Spleen (tissue), 11 donors: ENCODE measurements at regions not wholly inside any gene's neighbourhood (a gene's known extent, or its start where the extent isn't known, plus 50 kb on each side); places are given as distances from the start of the nearest gene placed in this dataset.

ENCODE experiments used
- DNase-seq: peaks from one replicate; pipeline ENCODE4 v3.0.0-alpha.2; 2020
- H3K27ac ChIP-seq, 8 donors: fragments of 200-600 bp; sonication (generic) in 7 of 8; 1 replicate in 4 of 8; 2 replicates in 4 of 8; pipeline versions ENCODE4 v1.5.0 to v1.8.0; 2016 to 2021; ENCODE audit warnings: inconsistent platforms in 4 of 8, mild to moderate bottlenecking in 4 of 8, moderate library complexity in 1 of 8
- H3K27me3 ChIP-seq, 7 donors: fragments of 200-600 bp; sonication (generic) in 6 of 7; replicated peaks in 1 of 7; 1 replicate in 4 of 7; 2 replicates in 3 of 7; pipeline versions ENCODE4 v1.5.0 to v1.8.0; 2016 to 2021; ENCODE audit warnings: inconsistent platforms in 3 of 7, mild to moderate bottlenecking in 1 of 7
- H3K36me3 ChIP-seq, 6 donors: fragments of 200-600 bp; sonication (generic) in 5 of 6; 1 replicate in 4 of 6; 2 replicates in 2 of 6; pipeline versions ENCODE4 v1.5.0 to v1.8.0; 2016 to 2021; ENCODE audit warnings: inconsistent platforms in 2 of 6
- H3K4me1 ChIP-seq, 6 donors: fragments of 200-600 bp; sonication (generic) in 5 of 6; 1 replicate in 3 of 6; 2 replicates in 3 of 6; pipeline versions ENCODE4 v1.5.0 to v1.8.0; 2016 to 2021; ENCODE audit warnings: inconsistent platforms in 3 of 6
- H3K4me3 ChIP-seq, 8 donors: fragments of 200-600 bp; sonication (generic) in 7 of 8; 1 replicate in 4 of 8; 2 replicates in 4 of 8; pipeline versions ENCODE4 v1.5.0 to v1.8.0; 2016 to 2021; ENCODE audit warnings: inconsistent platforms in 4 of 8, mild to moderate bottlenecking in 4 of 8, moderate library complexity in 2 of 8
- H3K9me3 ChIP-seq, 8 donors: fragments of 200-600 bp; sonication (generic) in 7 of 8; 1 replicate in 4 of 8; 2 replicates in 4 of 8; pipeline versions ENCODE4 v1.5.0 to v1.8.0; 2016 to 2021; ENCODE audit warnings: inconsistent platforms in 4 of 8
- POLR2A ChIP-seq, 3 donors: fragments of 450-650 bp; IDR thresholded peaks; one replicate each; pipeline ENCODE4 v1.5.1; 2017; ENCODE audit warnings: antibody characterized with exemption in 3 of 3, mild to moderate bottlenecking in 1 of 3
- POLR2AphosphoS5 ChIP-seq, 3 donors: sonication (generic); formaldehyde crosslinking; IDR thresholded peaks; one replicate each; pipeline ENCODE4 v1.5.1; 2017; ENCODE audit warnings: antibody characterized with exemption in 3 of 3
- WGBS, 5 donors: extraction: QIAGEN DNeasy Blood & Tissue Kit in 3 of 5; methylation state at CpG; one replicate each; pipeline versions ENCODE4 v1.1.5 to v1.1.7; 2013 to 2018; 5-methylcytosine and 5-hydroxymethylcytosine counted together
- intact Hi-C: fragments of 100-400 bp; cut with DNase I; formaldehyde crosslinking; loops from one replicate; pipeline ENCODE4 v1.15.0; 2023; ENCODE audit warnings: low total_unique reads
- TF ChIP-seq, protein P1 (sequence below), 11 experiments: fragments of 200-600 bp in 7 of 11; fragments of 450-650 bp in 4 of 11; sonication (generic) in 4 of 11; IDR thresholded peaks in 8 of 11; conservative IDR thresholded peaks in 3 of 11; 1 replicate in 7 of 11; 2 replicates in 4 of 11; pipeline versions ENCODE4 v1.4.0 to v1.8.0; 2016 to 2021; ENCODE audit warnings: antibody characterized with exemption in 11 of 11, inconsistent platforms in 4 of 11, mild to moderate bottlenecking in 1 of 11
- donor health status: healthy with polysubstance abuse.
- donor health status: DM: no; HTN: no; CAD: no; lungs with moderate emphysema.
- donor health status: DM: no; HTN: no; CAD: no.
- donor health status: Bipolar disorder and iron deficiency.
- donor health status: healthy.
- donor health status: DM: no; HTN: no; CAD: no.
- donor health status: DM: yes; HTN: yes; CAD: no.

DNA sequence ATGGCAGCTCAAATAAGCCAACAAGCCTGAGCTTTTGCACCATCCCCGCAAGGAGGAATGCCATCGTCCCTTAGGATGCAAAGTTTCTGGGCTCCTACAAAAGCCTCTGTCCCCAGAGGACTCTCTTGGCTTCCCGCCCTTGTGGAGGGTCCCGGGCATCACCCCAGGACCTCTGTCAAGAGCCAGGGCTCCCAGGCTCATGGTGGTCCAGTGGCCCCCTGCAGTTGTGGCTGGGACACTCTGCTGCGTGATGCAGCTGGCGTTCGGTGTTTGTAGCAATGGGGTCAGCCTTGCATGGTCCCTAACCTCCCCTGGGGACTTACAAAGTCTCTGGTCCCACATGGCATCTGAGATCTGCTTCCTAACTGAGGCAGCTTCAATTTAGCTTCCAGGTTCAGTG lies 104.7 kb downstream of the RIPK4 start:
- H3K27ac ChIP-seq = no peak overlapping the region
- 89 to 94% (median 90%) methylated on average over 5 to 7 of the region's 7 CpGs for WGBS, 5 donors
- no peaks in the 10 kb centered on the region for H3K36me3 ChIP-seq
- peaks cover 0 to 5% (median 0%) of the 10 kb centered on the region in 6 donors for H3K4me1 ChIP-seq
- intact Hi-C loops = no loop called here
- H3K4me3 ChIP-seq = no peak overlapping the region
- no peaks in the 10 kb centered on the region for H3K9me3 ChIP-seq
- H3K27me3 ChIP-seq = peaks cover 0 to 61% (median 0%) of the 10 kb centered on the region in 7 donors
- peak; percentile 27 for DNase-seq
- TF ChIP-seq POLR2A (IDR thresholded peaks at IDR 0.05) (no peak), POLR2AphosphoS5 (IDR thresholded peaks at IDR 0.05) (no peak)
- TF ChIP-seq, protein P1, sequence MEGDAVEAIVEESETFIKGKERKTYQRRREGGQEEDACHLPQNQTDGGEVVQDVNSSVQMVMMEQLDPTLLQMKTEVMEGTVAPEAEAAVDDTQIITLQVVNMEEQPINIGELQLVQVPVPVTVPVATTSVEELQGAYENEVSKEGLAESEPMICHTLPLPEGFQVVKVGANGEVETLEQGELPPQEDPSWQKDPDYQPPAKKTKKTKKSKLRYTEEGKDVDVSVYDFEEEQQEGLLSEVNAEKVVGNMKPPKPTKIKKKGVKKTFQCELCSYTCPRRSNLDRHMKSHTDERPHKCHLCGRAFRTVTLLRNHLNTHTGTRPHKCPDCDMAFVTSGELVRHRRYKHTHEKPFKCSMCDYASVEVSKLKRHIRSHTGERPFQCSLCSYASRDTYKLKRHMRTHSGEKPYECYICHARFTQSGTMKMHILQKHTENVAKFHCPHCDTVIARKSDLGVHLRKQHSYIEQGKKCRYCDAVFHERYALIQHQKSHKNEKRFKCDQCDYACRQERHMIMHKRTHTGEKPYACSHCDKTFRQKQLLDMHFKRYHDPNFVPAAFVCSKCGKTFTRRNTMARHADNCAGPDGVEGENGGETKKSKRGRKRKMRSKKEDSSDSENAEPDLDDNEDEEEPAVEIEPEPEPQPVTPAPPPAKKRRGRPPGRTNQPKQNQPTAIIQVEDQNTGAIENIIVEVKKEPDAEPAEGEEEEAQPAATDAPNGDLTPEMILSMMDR (IDR thresholded peaks at IDR 0.05 in 8 of 11, conservative IDR thresholded peaks at IDR 0.05 in 3 of 11) = no peak

DNA sequence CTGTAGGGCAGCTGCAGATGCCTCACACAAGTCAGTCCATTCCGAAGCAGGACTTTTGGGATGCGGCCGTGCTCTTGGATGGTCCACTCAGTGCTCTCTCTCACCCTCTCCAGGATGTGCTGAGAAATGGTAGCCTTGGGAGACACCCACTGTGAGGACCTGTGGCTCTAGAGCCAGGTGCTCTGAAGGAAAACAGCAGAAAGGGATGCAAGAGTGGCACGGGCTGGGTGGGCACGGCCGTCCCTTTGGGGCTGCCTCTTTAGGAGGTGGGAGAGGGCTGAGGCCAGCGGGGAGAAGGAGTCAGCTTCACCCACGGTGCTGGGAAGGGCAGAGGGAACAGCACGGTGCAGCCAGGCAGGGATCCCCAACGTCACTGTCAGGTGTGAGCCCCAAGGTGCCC lies 106.1 kb downstream of the RIPK4 start:
- H3K4me3 ChIP-seq = no peak overlapping the region
- peak; percentile 33 for DNase-seq
- intact Hi-C loops = no loop called here
- H3K9me3 ChIP-seq = no peaks in the 10 kb centered on the region
- H3K36me3 ChIP-seq = no peaks in the 10 kb centered on the region
- H3K27me3 ChIP-seq = peaks cover 0 to 50% (median 0%) of the 10 kb centered on the region in 7 donors
- H3K4me1 ChIP-seq = peaks cover 0 to 5% (median 0%) of the 10 kb centered on the region in 6 donors
- TF ChIP-seq, protein P1 (IDR thresholded peaks at IDR 0.05 in 8 of 11, conservative IDR thresholded peaks at IDR 0.05 in 3 of 11) = no peak
- TF ChIP-seq POLR2A (IDR thresholded peaks at IDR 0.05) (no peak), POLR2AphosphoS5 (IDR thresholded peaks at IDR 0.05) (no peak)
- no peak overlapping the region for H3K27ac ChIP-seq
- 73 to 89% (median 84%) methylated on average over 10 of the region's 10 CpGs for WGBS, 5 donors

GRCh38 chr21:41659791-41660560 lies 106.9 kb downstream of the RIPK4 start:
- no peak overlapping the region for H3K4me3 ChIP-seq
- intact Hi-C loops = no loop called here
- H3K9me3 ChIP-seq = no peaks in the 10 kb centered on the region
- H3K27ac ChIP-seq = no peak overlapping the region
- TF ChIP-seq POLR2A (IDR thresholded peaks at IDR 0.05) (no peak), POLR2AphosphoS5 (IDR thresholded peaks at IDR 0.05) (no peak)
- TF ChIP-seq, protein P1 (IDR thresholded peaks at IDR 0.05 in 8 of 11, conservative IDR thresholded peaks at IDR 0.05 in 3 of 11) = no peak
- WGBS, 5 donors = 74 to 80% (median 77%) methylated on average over 15 to 16 of the region's 16 CpGs
- no peaks in the 10 kb centered on the region for H3K36me3 ChIP-seq
- peak; percentile 61 for DNase-seq
- H3K4me1 ChIP-seq = peaks cover 0 to 5% (median 0%) of the 10 kb centered on the region in 6 donors
- peaks cover 0 to 42% (median 0%) of the 10 kb centered on the region in 7 donors for H3K27me3 ChIP-seq

- H3K4me1 ChIP-seq = peaks cover 0 to 1% (median 0%) of the 10 kb centered on the region in 6 donors
- no peaks in the 10 kb centered on the region for H3K9me3 ChIP-seq
- H3K27ac ChIP-seq = no peak overlapping the region
- H3K36me3 ChIP-seq = no peaks in the 10 kb centered on the region
- H3K4me3 ChIP-seq = no peak overlapping the region
- intact Hi-C loops = no loop called here
- H3K27me3 ChIP-seq = peaks cover 0 to 26% (median 0%) of the 10 kb centered on the region in 7 donors
- TF ChIP-seq, protein P1 (IDR thresholded peaks at IDR 0.05 in 8 of 11, conservative IDR thresholded peaks at IDR 0.05 in 3 of 11) = no peak
- no peak for TF ChIP-seq POLR2A (IDR thresholded peaks at IDR 0.05)
- TF ChIP-seq POLR2AphosphoS5 (IDR thresholded peaks at IDR 0.05) = no peak
- peak; percentile 40 for DNase-seq
- WGBS, 5 donors = 81 to 90% (median 84%) methylated on average over 6 of the region's 6 CpGs
These were observed 109.8 kb downstream of the RIPK4 start for GRCh38 chr21:41656946-41657525.
